ENCODE measurements at regions not wholly inside any gene's neighbourhood (a gene's known extent, or its start where the extent isn't known, plus 50 kb on each side); places are given as distances from the start of the nearest gene placed in this dataset.

- Histone ChIP-seq H3K9me2 (replicated peaks; ENCODE audit: insufficient read depth, low read length) (no peaks in the 10 kb centered on the region), H3K36me3 (replicated peaks; ENCODE audit: insufficient read depth, low read length) (no peaks in the 10 kb centered on the region), H3K4me2 (ENCODE audit: low read depth, low read length) (no peak overlapping the region), H2AFZ (ENCODE audit: low read length) (no peak overlapping the region), H3K9me3 (replicated peaks; ENCODE audit: insufficient read depth, low read length) (no peaks in the 10 kb centered on the region), H3K27me3 (replicated peaks; ENCODE audit: insufficient read depth, low read length) (no peaks in the 10 kb centered on the region; the same call in 1 of the 2 replicates), H3K4me1 (ENCODE audit: low read length) (no peaks in the 10 kb centered on the region), H3K79me2 (ENCODE audit: low read length) (no peaks in the 10 kb centered on the region), H3K27ac (ENCODE audit: low read length) (no peak overlapping the region), H3K9ac (ENCODE audit: low read length) (no peak overlapping the region), H3F3A (ENCODE audit: insufficient read depth, low read length) (no peaks in the 10 kb centered on the region), H3K4me3 (ENCODE audit: low read length) (no peak overlapping the region), H4K20me1 (ENCODE audit: insufficient read depth, low read length) (no peaks in the 10 kb centered on the region)
- TF ChIP-seq EZH2phosphoT487 (IDR thresholded peaks at IDR 0.05; ENCODE audit: low read length) (no peak), EZH2 (optimal IDR thresholded peaks at IDR 0.05; ENCODE audit: low read depth, low read length) (no peak), CTCF (IDR thresholded peaks at IDR 0.05; ENCODE audit: low read length) (no peak)
- DNase-seq: no peak
These were observed 158.0 kb upstream of the TCERG1L start for GRCh38 chr10:131469551-131469950.

DNA sequence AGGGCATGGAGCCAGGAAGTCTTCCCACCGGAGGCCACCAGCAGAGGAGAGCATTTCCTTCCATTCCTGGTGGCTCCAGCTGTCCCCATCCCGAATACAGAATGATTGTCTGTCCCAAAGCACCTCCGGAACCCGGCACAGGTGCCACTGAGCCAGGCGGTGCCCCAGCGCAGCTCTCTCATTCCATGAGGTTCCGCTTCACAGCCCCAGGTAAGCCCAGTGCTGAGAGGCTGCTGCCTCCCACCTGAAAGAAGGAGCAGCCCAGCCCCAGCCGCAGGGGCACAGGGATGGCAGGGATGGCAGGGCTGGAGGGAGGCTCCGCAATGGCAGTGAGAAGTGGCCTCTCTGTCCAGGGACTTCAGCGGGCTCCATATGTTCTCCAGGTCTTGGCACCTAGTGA, 162.1 kb upstream of the TCERG1L start:
- Histone ChIP-seq H3K9me2 (replicated peaks; ENCODE audit: insufficient read depth, low read length) (no peaks in the 10 kb centered on the region), H4K20me1 (ENCODE audit: insufficient read depth, low read length) (no peaks in the 10 kb centered on the region), H3K4me1 (ENCODE audit: low read length) (no peaks in the 10 kb centered on the region), H3K9me3 (replicated peaks; ENCODE audit: insufficient read depth, low read length) (no peaks in the 10 kb centered on the region), H3F3A (ENCODE audit: insufficient read depth, low read length) (no peaks in the 10 kb centered on the region), H3K36me3 (replicated peaks; ENCODE audit: insufficient read depth, low read length) (no peaks in the 10 kb centered on the region), H3K4me3 (ENCODE audit: low read length) (no peak overlapping the region), H3K4me2 (ENCODE audit: low read depth, low read length) (no peak overlapping the region), H3K9ac (ENCODE audit: low read length) (no peak overlapping the region), H3K27ac (ENCODE audit: low read length) (no peak overlapping the region), H3K79me2 (ENCODE audit: low read length) (no peaks in the 10 kb centered on the region), H2AFZ (ENCODE audit: low read length) (no peak overlapping the region), H3K27me3 (replicated peaks; ENCODE audit: insufficient read depth, low read length) (no peaks in the 10 kb centered on the region; the same call in 1 of the 2 replicates)
- DNase-seq: no peak
- TF ChIP-seq EZH2 (optimal IDR thresholded peaks at IDR 0.05; ENCODE audit: low read depth, low read length): no peak
- no peak for TF ChIP-seq EZH2phosphoT487 (IDR thresholded peaks at IDR 0.05; ENCODE audit: low read length)
- TF ChIP-seq CTCF (IDR thresholded peaks at IDR 0.05; ENCODE audit: low read length): no peak

DNA sequence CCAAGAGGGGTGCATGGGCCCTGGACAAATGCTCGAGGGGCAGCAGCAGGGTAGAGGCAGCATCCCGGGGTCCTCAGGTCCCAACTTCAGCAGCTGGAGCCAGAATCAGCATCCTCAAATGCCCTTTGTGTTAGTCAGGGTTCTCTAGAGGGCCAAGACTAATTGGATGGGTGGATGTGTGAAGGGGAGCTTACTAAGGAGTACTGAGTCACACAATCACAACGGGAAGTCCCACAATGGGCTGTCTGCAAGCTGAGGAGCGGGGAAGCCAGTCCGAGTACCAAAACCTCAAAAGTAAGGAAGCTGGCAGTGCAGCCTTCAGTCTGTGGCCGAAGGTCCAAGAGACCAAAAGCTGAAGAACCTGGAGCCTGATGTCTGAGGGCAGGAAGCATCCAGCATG, 162.9 kb upstream of the TCERG1L start:
- DNase-seq: no peak
- H4K20me1 ChIP-seq (ENCODE audit: insufficient read depth, low read length): no peaks in the 10 kb centered on the region
- no peak overlapping the region for H3K4me2 ChIP-seq (ENCODE audit: low read depth, low read length)
- no peak overlapping the region for H2AFZ ChIP-seq (ENCODE audit: low read length)
- no peaks in the 10 kb centered on the region for H3K4me1 ChIP-seq (ENCODE audit: low read length)
- H3K27ac ChIP-seq (ENCODE audit: low read length): no peak overlapping the region
- no peaks in the 10 kb centered on the region for H3F3A ChIP-seq (ENCODE audit: insufficient read depth, low read length)
- H3K9me2 ChIP-seq (replicated peaks; ENCODE audit: insufficient read depth, low read length): no peaks in the 10 kb centered on the region
- no peaks in the 10 kb centered on the region; the same call in 1 of the 2 replicates for H3K27me3 ChIP-seq (replicated peaks; ENCODE audit: insufficient read depth, low read length)
- no peaks in the 10 kb centered on the region for H3K79me2 ChIP-seq (ENCODE audit: low read length)
- H3K36me3 ChIP-seq (replicated peaks; ENCODE audit: insufficient read depth, low read length): no peaks in the 10 kb centered on the region
- no peak overlapping the region for H3K9ac ChIP-seq (ENCODE audit: low read length)
- TF ChIP-seq EZH2phosphoT487 (IDR thresholded peaks at IDR 0.05; ENCODE audit: low read length) (no peak), CTCF (IDR thresholded peaks at IDR 0.05; ENCODE audit: low read length) (no peak), EZH2 (optimal IDR thresholded peaks at IDR 0.05; ENCODE audit: low read depth, low read length) (no peak)
- no peaks in the 10 kb centered on the region for H3K9me3 ChIP-seq (replicated peaks; ENCODE audit: insufficient read depth, low read length)
- no peak overlapping the region for H3K4me3 ChIP-seq (ENCODE audit: low read length)

All from MM.1S (cell line).